Neural cell (in vitro differentiated cells): ENCODE measurements at regions not wholly inside any gene's neighbourhood (a gene's known extent, or its start where the extent isn't known, plus 50 kb on each side); places are given as distances from the start of the nearest gene placed in this dataset.

Experiments used
- RAD21 ChIP-seq: fragments of 450-650 bp; conservative IDR thresholded peaks from 2 replicates; pipeline ENCODE4 v1.6.1; 2014; ENCODE audit warnings: antibody characterized with exemption, mild to moderate bottlenecking, moderate library complexity
- TAF1 ChIP-seq: IDR thresholded peaks from 2 replicates; pipeline ENCODE4 v1.6.1; 2012; ENCODE audit warnings: low read depth

- TF ChIP-seq RAD21 (no peak), TAF1 (no peak)
These were observed 76.8 kb upstream of the POM121L12 start for GRCh38 chr7:52958621-52959140.
